ENCODE measurements at regions not wholly inside any gene's neighbourhood (a gene's known extent, or its start where the extent isn't known, plus 50 kb on each side); places are given as distances from the start of the nearest gene placed in this dataset.

DNA sequence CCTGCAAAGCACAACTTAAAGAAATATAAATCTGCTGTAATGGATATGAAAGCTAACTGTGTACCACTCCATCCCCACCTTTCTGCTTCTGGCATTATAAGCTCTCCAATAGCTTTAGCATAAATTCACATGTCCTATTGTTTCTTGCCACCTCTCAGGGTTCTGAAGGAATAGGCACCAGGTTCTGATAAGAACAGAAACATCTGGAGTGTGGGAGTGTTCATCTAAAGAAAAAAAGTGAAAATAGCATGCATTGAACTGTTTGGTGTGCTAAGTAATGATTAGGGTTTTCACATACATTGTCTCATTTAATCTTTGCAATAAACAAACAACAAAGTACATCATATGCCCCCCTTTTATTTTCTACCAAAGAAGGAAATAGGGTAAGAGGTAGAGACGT, 72.3 kb downstream of the FAM76B start:
- DNase-seq, result no peak

DNA sequence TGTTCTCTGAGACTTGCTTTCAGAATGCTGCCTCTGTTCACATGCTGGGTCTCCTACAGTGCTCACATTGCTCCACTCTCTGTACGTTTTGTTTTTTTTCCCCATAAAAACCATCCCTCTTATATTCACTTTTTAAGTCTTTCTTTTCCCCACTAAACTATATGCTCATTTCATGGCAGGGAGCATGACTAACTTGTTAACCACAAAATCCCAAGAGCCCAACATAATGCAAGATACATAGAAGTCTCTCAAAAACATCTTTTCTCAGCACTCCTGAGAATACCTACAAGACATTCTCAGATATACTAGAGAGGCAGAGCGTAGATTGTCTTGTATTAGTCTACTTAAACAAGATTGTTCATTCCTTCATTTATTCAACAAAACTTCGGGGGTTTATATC, 73.3 kb downstream of the FAM76B start:
- no peak for DNase-seq

DNA sequence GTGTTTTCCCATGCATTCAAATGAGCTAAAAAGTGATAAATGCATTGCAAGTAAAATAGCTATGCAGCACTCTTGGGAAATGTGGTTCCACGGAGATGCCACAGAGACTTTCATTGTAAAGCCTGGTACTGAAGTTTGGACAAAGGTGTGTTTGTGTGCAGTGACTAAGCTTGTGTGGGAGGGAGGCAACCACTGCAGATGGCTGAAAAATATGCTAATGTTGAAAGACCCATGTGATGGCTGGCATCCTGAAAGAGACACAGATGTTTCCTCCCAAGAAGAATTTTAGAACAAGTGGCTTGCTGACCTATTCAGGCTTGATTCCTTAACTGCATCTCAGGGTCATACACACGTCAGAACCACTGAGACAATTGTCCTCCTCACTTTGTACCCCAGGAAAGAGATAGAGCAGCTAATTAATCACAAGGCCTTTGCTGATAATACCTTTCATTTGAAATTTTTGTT, 73.8 kb downstream of the FAM76B start:
- no peak for DNase-seq

DNA sequence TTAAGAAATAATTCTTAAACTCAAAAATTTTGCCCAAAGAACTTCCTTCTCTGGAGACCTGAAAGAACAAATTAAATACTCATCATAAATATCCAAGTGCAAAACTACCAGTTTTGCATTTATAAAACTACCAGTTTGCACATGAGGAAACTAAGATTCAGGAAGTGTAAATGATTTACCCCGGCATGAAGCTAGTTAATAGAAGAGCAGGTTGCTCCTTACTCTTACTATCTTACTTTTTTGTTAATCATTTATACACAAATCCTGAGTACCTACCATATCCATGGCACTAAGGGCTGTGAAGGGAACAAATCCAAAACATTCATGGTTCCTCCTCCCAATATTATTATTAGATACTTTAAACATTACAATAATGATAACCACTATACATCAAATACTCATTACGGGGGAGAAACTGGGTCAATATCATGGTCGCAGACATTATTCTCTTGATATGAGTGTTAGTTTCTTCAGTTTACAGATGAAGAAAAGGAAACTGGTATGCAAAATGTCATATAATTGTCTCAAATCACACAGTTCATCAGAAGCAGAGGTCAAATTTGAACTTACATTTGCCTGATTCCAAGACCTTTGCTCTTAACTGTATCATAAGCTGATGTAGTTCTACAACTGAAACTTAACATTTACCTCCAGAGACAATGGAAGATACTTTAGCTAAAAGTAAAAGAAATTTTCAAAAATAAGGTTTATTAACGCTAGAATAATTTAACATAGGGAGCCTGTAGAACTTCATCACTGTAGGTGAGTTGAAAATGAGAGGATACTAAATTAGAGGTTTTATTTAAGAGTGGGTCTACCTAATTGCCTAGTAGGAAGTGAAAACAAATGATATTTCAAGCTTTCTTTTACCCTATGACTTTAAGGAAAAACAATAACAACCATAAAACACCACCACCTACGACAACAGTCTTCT, 74.5 kb downstream of the FAM76B start:
- no peak for DNase-seq

DNA sequence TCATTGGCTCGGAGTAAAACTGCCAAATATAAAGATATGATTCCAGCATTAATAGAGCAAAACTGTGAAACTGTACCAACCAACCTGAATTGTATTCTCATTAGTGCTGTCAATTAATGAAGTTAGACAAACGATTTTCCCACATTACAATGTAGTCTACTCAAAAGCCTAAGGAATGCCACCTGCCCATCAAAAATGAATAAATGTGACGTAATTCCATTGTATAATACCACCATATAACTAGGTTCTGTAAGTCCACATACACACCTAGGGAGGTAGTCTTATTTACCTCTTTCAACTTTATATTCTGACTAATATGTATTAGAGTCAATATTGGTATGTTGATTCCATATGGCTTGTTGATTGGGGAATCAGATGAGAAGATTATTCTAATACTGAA, 76.2 kb downstream of the FAM76B start:
- DNase-seq, result no peak

DNA sequence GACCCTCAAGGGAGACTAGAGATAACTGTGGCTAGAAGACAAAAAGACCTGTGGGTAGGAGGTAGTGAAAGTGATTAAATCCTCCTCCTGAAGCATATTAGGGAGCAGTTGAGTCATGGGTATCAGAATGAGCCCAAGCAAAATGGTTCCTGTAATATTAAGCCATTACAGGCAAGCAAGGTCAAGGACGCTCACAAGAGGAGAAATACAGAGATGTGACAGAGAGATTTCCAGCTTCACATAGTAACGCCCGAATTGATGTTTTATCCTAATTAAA, 77.7 kb downstream of the FAM76B start:
- no peak for DNase-seq

DNA sequence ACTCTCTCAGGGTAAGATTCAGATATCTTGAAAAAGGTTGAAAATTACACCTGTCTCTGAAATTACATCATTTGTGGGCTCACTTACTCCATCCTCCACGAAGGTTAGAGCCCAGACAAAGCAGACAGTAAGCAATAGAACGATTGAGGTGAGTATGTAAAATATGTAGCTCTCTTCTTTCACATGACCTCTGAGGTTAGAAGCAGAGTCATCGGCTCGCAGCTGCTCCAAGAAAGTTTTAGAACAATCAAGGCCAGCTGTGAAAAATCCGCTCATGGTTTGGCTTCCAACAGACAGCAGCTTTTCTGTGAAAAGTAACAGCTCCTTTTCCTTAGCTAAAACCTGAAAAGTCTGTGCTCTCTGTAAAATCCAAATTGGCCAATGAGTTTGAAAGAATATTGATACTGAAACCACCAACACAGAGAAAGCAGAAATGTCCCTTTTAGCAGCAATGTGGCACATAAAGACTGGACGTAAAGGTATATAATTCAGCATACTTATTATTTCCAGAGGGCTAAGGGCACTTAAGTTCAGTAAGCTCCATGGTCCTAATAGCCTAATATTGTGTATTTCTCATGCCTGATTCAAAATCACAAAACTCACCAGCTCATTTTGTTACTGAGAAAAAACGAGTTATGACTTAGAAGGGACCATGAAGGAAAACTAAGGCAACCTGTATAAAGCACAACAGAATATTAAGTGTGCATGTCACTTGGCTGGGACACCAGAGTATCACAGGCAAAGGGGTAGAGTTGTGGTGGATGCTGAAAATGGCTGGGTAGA, 78.2 kb downstream of the FAM76B start:
- no peak for DNase-seq

DNA sequence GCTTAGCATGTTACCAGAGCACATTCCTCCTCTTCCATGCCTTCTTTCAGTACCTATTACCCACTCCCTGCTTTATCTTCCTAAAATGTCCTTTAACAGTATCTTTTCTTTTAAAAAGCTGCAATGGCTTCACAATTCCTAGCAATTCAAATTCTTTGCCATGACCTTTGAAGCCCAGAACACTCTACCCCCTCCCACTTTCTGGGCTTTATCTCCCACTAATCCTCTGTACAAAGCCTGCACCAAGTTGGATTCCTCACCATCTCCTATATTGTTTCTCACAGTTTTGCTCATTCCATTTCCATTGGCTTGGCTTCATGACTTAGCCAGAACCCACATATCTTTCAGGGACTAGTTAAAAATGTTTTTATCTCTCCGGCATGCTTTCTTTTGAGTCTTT, 80.9 kb downstream of the FAM76B start:
- DNase-seq, result no peak

DNA sequence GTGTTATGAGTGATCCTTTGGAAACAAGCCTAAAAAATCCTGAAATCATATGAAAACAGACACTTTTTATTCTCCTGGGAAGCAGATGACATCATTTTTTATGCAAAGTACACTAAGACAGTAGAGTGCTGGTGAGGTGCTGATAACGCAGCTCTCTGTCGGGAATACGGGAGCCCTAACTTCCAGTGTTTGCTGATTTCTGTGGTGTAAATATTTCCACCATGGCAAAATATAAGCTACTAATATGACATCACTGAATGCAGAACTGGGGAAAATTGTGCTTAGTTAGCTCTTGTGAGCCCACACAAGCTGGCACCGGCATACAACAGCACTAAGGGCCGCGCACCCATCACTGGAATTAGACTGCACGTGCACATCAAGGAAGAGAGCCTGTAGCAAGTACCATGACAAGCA, 82.6 kb downstream of the FAM76B start:
- no peak for DNase-seq

DNA sequence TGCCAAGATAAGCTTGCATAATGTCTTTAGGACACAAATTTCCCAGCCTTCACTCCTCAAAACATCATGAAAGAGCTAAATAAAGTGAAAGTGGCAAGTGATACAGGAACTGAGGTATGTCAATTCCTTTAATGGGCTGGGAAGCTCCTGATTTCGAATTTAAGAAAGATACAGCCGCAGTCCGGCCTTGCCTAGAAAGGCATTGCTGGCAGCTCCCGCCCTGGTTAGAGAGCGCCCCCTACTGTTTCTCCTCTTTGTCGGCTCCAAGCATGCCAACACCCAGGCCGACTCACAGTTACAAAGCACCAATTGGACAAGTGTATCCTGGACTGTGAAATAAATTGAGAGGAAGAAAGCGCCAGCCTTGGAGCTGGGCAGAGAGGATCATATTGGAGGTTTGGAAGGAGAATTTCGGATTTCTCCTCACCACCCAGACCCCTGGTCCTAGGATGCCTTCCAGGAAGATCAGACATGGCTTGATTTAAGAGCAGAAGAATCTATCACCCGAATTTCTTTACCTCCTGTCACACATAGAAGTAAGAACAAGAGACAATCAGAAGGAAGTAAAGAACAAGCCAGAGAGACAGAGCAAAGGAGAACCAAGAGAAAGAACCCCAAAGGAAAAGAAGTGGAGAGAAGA, 84.0 kb downstream of the FAM76B start:
- DNase-seq, result peak; percentile 69

DNA sequence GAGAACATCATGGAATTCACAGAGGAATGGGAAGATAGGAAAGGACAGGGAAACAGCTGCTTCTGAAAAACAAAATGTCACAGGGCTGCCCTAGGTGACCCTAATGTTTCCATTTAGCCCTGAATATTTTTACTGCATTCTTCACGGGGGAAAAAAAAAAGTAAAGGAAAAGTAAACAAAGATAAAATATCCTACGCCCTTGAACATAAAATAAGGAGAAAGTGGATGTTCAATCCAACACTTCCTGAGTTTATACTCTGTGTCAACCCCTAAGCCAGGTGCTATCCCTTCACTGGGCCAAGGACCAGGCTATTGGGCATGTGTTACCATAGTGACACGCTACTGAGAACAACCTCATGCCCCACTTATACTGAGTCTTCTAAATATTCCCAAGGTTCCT, 84.7 kb downstream of the FAM76B start:
- no peak for DNase-seq

DNA sequence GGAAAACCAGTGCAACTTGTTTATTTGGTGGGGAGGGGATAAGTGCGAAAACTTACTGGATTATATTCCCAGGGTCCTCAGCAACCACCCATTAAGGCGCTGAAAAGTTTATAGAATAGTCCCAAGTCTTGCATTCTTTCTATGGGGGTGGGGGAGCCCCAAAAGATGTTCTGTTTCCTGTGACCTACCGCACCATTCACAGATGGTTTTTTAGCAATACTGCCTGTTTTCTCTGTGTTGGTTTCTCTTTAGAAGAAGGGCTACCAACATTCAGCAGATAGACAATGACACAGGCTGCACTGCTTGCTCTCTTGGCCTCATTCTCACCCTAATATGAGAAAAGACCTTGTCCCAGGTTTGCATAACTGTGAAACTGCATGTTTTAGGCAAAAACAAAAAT, 86.5 kb downstream of the FAM76B start:
- DNase-seq, result no peak

DNA sequence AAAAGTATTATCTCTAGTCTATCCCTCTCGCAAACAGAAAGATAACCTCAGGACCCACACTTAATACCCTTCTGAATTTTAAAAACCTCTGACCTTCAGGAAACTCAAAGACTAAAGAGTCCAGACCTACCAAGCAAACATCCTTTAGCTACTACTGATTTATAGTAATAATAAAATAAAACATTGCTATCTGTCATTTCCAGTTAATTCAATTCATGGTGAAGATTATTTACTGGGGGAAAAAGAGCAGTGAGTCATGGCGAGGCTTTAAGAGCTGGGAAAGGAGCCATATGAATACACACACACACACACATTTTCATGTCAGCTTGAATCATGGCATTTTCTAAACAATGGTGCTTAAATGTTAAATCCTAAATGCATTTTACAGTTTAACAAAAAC, 87.1 kb downstream of the FAM76B start:
- no peak for DNase-seq

DNA sequence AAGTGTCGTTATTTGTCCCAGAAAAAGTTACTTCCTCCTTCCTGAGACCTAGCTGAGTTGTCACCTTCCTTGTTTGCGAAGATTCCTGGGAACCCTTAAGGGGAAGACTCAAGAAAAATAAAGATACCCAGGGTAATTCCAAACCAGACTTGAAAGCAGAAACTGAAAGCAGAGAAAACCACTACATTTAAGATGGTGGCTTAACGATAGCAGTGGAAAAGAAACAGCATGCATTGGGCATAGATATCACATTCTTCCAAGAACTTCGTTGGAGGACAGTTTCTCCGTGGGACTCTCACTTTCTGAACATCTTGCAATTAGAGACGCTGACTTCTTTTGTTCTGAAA, 89.1 kb downstream of the FAM76B start:
- no peak for DNase-seq

DNA sequence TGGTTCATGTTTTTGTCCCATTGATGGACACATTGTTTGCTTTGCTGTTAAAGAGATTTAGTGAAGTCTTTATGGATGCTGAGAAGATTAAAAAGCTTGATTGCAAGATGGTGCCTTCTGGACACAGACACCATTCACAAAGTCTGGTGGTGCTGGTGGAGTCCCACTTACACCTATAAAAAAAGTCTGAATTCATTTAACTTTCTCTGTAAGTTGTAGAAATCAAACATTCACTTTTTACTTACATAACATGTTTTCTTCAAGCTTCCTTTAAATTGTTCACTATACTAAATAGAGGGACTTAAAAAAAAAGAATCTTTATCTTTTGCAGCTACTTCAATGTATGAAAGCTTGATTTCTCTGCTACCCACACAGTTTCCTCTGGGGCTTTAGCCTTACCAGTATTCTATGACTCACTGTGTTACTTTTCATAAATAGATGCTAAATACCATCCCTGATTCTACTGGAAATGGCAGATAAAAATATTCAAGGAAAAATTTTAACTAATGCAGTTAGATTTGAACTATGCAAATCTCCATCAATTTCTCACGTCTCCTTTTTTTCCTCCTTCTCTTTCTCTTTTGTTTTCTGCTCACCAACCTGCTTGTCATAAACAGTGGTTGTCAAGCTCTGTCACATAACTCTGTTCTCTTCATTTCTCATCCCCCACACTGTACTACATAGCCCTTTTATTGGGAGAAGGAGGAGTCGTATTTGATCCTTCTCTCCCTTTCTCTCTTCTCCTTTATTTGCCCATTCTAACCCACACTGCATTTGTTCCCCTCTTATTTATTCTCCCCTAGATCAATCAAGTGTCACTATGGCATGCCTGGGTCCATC, 89.7 kb downstream of the FAM76B start:
- DNase-seq, result no peak

DNA sequence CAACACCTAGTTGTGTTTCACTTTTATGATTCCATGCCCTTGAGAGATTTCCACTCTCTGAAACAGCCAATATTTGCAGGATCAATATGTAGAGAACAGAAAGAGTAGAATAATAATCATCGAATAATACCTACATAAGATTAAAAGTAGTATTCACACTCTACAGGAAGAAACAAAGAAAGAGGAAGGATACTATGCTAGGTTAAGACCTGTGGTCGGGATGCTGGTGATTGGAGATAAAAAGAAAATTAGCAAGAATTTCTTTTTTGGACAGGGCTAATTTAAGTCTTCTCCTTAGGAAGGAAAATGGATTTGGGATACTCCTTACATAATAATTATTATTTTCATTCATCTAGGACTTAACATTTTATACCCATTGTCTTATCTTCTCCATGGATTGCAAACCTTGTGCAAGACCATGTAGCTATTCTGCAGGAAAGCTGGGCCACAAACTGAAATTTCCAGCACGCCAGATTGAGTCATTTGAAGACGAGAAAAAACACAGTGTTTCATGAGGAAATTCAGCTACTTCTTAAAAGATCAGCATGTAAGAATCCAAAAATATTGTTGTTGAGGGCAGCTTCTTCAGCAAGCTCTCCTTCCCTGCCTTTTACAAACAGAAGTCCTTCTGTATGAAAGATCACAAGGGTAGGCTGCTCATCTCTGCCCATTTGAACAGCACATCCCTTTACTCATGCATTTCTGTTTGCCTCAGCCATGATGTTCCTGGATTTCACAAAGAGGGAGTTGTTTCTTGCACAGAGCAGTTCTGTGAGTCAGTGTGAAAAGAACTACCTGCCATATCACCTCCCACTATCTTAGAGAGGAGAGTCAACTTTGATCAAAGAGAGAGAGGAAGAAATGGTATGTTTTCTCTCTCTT, 90.7 kb downstream of the FAM76B start:
- DNase-seq, result no peak

DNA sequence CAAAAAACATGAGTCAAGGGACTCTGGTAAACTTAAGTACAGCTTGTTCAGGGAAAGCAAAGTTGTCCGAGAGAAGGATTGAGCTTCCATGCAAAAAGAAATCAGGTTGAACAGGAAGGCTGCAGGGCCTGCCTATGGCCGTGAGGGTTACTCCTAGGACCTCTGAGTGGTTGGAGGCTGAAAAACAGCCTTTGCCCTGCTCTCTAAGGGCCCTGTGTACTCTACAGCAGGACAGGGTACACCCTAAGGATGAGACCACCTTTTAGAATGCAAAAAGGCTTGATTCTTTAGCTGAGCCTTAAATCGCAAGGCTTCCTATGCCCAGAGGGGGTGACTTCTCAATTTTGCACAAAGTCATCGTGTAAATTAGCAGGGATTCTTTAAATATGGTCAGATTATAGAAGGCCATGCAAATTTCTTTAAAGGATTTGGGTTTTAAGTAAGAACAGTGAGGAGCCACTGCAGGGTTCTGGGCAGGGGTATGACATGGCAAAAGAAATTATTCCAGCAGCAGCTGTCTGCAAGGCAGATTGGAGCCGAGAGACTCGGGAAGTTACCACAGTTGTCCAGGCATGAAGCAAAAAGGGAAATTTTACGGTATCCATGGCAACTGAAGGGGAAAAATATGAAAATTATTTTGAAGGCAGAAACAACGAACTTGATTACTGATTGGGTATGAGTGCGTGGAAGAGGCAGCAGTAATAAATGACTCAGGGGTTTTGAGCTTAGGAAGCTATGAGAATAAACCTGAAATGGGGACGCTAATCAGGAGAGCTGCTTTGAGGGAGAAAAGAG, 91.8 kb downstream of the FAM76B start:
- no peak for DNase-seq

DNA sequence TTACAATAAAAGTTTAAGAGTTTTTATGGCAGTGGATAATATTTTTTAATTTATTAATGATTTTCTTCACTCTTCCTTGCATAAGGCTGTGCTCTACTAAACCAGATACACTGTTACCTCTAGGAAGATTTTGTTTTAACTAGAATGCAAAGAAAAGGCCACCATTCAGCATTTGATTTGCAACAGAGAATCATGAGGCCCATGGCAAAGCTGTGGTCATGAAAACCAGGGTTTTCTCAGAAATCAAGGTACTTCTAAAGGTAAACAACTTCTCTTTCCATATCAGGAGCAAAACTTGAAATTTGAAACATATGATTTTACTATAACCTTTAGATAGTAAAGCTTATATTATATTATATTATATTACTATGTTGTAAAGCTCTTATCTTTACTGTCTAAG, 94.4 kb downstream of the FAM76B start:
- no peak for DNase-seq

DNA sequence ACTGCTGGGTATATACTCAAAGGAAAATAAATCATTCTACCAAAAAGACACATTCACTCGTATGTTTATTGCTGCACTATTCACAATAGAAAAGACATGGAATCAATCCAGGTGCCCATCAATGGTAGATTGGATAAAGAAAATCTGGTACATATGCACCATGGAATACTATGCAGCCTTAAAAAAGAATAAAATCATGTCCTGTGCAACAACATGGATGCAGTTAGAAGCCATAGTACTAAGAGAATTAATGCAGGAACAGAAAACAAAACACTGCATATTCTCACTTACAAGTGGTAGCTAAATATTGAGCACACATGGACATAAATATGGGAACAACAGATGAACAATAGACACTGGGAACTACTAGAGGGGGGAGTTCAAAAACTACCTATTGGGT, 96.3 kb downstream of the FAM76B start:
- DNase-seq, result no peak

DNA sequence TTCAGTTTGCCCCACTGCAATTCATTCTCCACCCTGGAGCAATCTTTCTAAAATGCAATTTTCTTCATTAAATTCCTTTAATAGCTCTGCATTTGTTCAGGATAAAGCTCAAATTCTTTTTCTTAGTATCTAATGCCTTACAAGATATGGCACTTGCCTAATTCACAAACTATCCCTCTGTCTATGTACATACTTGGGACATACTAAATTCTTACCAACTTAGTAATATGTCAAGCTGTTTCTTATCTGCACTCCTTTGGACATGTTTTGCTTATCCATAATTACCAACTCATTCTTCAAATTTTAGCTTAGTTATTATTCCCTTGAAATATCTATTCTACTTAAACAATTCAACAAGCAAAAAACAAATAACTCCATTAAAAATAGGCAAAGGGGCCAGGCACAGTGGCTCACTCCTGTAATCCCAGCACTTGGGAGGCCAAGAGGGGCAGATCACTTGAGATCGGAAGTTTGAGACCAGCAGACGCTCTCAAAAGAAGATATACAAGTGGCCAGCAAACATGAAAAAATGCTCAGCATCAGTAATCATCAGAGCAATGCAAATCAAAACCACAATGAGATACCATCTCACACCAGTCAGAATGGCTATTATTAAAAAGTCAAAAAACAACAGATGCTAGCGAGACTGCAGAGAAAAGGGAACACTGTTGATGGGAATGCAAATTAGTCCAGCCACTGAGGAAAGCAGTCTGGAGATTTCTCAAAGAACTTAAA, 96.9 kb downstream of the FAM76B start:
- no peak for DNase-seq

All from T-helper 9 cell (primary cell).